Neural progenitor cell (in vitro differentiated cells): ENCODE measurements at regions not wholly inside any gene's neighbourhood (a gene's known extent, or its start where the extent isn't known, plus 50 kb on each side); places are given as distances from the start of the nearest gene placed in this dataset.
A peak's percentile ranks its signal among the peaks of the same experiment; 100 is the strongest.

Experiments used
- DNase-seq: peaks from one replicate; pipeline ENCODE4 v3.0.0-alpha.2; 2016; ENCODE audit warnings: low spot score
- H2AFZ ChIP-seq: fragments of 200-600 bp; sonication (generic); replicated peaks from 2 replicates; pipeline ENCODE4 v1.6.1; 2016; ENCODE audit warnings: antibody characterized with exemption
- H3F3A ChIP-seq: fragments of 200-600 bp; sonication (generic); 2 replicates; pipeline ENCODE4 v1.6.1; 2016; ENCODE audit warnings: antibody characterized with exemption, low read depth
- H3K27ac ChIP-seq: fragments of 200-600 bp; sonication (generic); 2 replicates; pipeline ENCODE4 v1.5.1; 2016; ENCODE audit warnings: mild to moderate bottlenecking
- H3K27me3 ChIP-seq: fragments of 200-600 bp; sonication (generic); 2 replicates; pipeline ENCODE4 v1.6.1; 2016; ENCODE audit warnings: mild to moderate bottlenecking, moderate library complexity
- H3K36me3 ChIP-seq: fragments of 200-600 bp; sonication (generic); 2 replicates; pipeline ENCODE4 v1.5.1; 2016
- H3K4me1 ChIP-seq: fragments of 200-600 bp; sonication (generic); 2 replicates; pipeline ENCODE4 v1.6.1; 2016; ENCODE audit warnings: mixed run types
- H3K4me2 ChIP-seq: fragments of 200-600 bp; sonication (generic); 2 replicates; pipeline ENCODE4 v1.6.1; 2016
- H3K4me3 ChIP-seq: fragments of 200-600 bp; sonication (generic); 2 replicates; pipeline ENCODE4 v1.5.1; 2016
- H3K79me2 ChIP-seq: fragments of 200-600 bp; sonication (generic); 2 replicates; pipeline ENCODE4 v1.6.1; 2016; ENCODE audit warnings: low read depth
- H3K9ac ChIP-seq: fragments of 200-600 bp; sonication (generic); 2 replicates; pipeline ENCODE4 v1.6.1; 2016
- H3K9me3 ChIP-seq: fragments of 200-600 bp; sonication (generic); 2 replicates; pipeline ENCODE4 v1.5.1; 2016; ENCODE audit warnings: low read depth
- H4K20me1 ChIP-seq: fragments of 200-600 bp; sonication (generic); 2 replicates; pipeline ENCODE4 v1.6.1; 2016; ENCODE audit warnings: low read depth
- H3K27ac Mint-ChIP-seq: 3 replicates; pipeline ENCODE4 v1.8.0; 2021; ENCODE audit warnings: mixed read lengths
- H3K27me3 Mint-ChIP-seq: 2 replicates; pipeline ENCODE4 v1.8.0; 2022; ENCODE audit warnings: low read depth, mild to moderate bottlenecking, inconsistent platforms, moderate library complexity, mixed read lengths; ENCODE audit not compliant: insufficient read depth
- H3K36me3 Mint-ChIP-seq: 3 replicates; pipeline ENCODE4 v1.8.0; 2021; ENCODE audit warnings: mixed read lengths
- H3K4me1 Mint-ChIP-seq: 3 replicates; pipeline ENCODE4 v1.8.0; 2021; ENCODE audit warnings: mixed read lengths
- H3K4me3 Mint-ChIP-seq: 3 replicates; pipeline ENCODE4 v1.8.0; 2021; ENCODE audit warnings: mild to moderate bottlenecking, moderate library complexity, mixed read lengths
- H3K9me3 Mint-ChIP-seq: 3 replicates; pipeline ENCODE4 v1.8.0; 2020; ENCODE audit warnings: mixed read lengths
- CTCF ChIP-seq: fragments of 200-600 bp; sonication (generic); IDR thresholded peaks from 2 replicates; pipeline ENCODE4 v1.5.1; 2017; ENCODE audit warnings: antibody characterized with exemption, mild to moderate bottlenecking
- EZH2 ChIP-seq: fragments of 200-600 bp; sonication (generic); IDR thresholded peaks from 2 replicates; pipeline ENCODE4 v1.6.1; 2017; ENCODE audit warnings: antibody characterized with exemption, mild to moderate bottlenecking, moderate library complexity
- EZH2phosphoT487 ChIP-seq: fragments of 200-600 bp; sonication (generic); IDR thresholded peaks from 2 replicates; pipeline ENCODE4 v1.6.1; 2017; ENCODE audit warnings: antibody characterized with exemption

DNA sequence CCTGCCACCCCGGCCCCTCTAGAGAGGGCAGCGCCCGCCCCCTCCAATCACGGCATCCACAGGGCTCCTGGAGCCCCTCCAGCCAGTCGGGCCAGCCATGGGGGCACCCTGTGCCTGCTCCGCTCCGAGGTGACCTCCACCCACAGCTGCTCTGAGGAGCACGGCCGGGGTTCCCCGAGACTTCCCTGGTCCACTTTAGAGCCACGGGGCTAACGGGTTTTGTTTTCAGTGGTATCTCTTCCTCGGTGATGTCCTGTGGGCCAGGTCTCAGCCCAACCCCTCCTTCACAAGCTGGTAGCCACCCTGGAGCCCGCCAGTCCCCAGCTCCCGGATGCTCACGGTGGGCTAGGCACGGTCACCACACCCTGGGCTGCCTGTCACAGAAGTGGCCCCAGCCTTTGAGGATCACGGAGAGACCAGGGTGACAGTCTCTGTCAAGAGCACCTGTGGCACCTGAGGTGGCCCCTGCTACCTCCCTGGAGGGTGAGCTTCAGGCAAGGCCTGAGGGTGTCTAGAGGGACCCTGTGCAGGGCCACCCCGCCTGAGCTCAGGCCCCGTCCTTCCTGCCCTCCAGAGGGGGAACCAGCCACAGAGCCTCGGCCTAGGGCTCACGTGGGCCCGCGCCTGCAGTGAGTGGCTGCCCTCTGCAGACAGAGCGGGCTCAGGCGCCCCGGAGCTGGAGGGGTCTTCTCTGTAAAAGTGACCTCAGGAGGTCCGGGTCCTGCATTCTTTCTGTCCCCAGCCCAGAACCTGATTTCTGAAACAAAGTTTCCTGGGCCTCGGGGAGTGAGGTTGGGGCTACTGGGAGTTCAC lies 146.0 kb upstream of the C14orf180 start:
- H2AFZ ChIP-seq, result no peak overlapping the region
- peaks cover 6% of the 10 kb centered on the region for H3K27me3 Mint-ChIP-seq
- DNase-seq, result no peak

GRCh38 chr14:104434214-104435076 lies 145.1 kb upstream of the C14orf180 start:
- Histone ChIP-seq H3K4me1 (peaks cover 17% of the 10 kb centered on the region), H3K9me3 (no peaks in the 10 kb centered on the region), H3K9ac (no peak overlapping the region), H3F3A (no peaks in the 10 kb centered on the region), H3K4me3 (no peak overlapping the region), H3K4me2 (no peak overlapping the region), H3K27ac (no peak overlapping the region), H4K20me1 (no peaks in the 10 kb centered on the region), H2AFZ (no peak overlapping the region), H3K79me2 (no peaks in the 10 kb centered on the region), H3K36me3 (no peaks in the 10 kb centered on the region), H3K27me3 (no peaks in the 10 kb centered on the region)
- TF ChIP-seq EZH2phosphoT487 (no peak), CTCF (no peak), EZH2 (no peak)
- Mint-ChIP-seq H3K4me3 (no peak overlapping the region), H3K9me3 (no peaks in the 10 kb centered on the region), H3K27ac (peak overlapping the region; percentile 36), H3K27me3 (peaks cover 6% of the 10 kb centered on the region), H3K4me1 (peaks cover 12% of the 10 kb centered on the region), H3K36me3 (no peaks in the 10 kb centered on the region)
- no peak for DNase-seq

More for the DNA sequence above, 146.0 kb upstream of the C14orf180 start:
- Histone ChIP-seq H3F3A (no peaks in the 10 kb centered on the region), H3K27me3 (no peaks in the 10 kb centered on the region), H3K27ac (no peak overlapping the region), H3K79me2 (no peaks in the 10 kb centered on the region), H3K4me1 (peaks cover 17% of the 10 kb centered on the region), H3K4me3 (no peak overlapping the region), H3K4me2 (no peak overlapping the region), H3K36me3 (no peaks in the 10 kb centered on the region), H3K9me3 (no peaks in the 10 kb centered on the region), H3K9ac (no peak overlapping the region), H4K20me1 (no peaks in the 10 kb centered on the region)
- no peaks in the 10 kb centered on the region for H3K36me3 Mint-ChIP-seq
- H3K4me1 Mint-ChIP-seq, result peaks cover 15% of the 10 kb centered on the region
- no peaks in the 10 kb centered on the region for H3K9me3 Mint-ChIP-seq
- H3K4me3 Mint-ChIP-seq, result no peak overlapping the region
- no peak overlapping the region for H3K27ac Mint-ChIP-seq
- TF ChIP-seq CTCF (no peak), EZH2 (no peak)

GRCh38 chr14:104435147-104436046 lies 144.2 kb upstream of the C14orf180 start:
- no peak for DNase-seq
- Mint-ChIP-seq H3K9me3 (peaks cover 2% of the 10 kb centered on the region), H3K4me3 (no peak overlapping the region), H3K27ac (no peak overlapping the region), H3K4me1 (peaks cover 12% of the 10 kb centered on the region), H3K27me3 (peaks cover 8% of the 10 kb centered on the region), H3K36me3 (no peaks in the 10 kb centered on the region)
- H3K9me3 ChIP-seq, result no peaks in the 10 kb centered on the region
- H3K27ac ChIP-seq, result no peak overlapping the region
- no peak overlapping the region for H3K4me3 ChIP-seq
- TF ChIP-seq EZH2 (no peak), EZH2phosphoT487 (no peak), CTCF (no peak)
- H3F3A ChIP-seq, result no peaks in the 10 kb centered on the region
- H3K4me2 ChIP-seq, result no peak overlapping the region
- H3K9ac ChIP-seq, result no peak overlapping the region
- peaks cover 17% of the 10 kb centered on the region for H3K4me1 ChIP-seq
- no peak overlapping the region for H2AFZ ChIP-seq
- H3K79me2 ChIP-seq, result no peaks in the 10 kb centered on the region
- H3K36me3 ChIP-seq, result no peaks in the 10 kb centered on the region
- H4K20me1 ChIP-seq, result no peaks in the 10 kb centered on the region
- H3K27me3 ChIP-seq, result no peaks in the 10 kb centered on the region
